ENCODE measurements at regions not wholly inside any gene's neighbourhood (a gene's known extent, or its start where the extent isn't known, plus 50 kb on each side); places are given as distances from the start of the nearest gene placed in this dataset.

DNA sequence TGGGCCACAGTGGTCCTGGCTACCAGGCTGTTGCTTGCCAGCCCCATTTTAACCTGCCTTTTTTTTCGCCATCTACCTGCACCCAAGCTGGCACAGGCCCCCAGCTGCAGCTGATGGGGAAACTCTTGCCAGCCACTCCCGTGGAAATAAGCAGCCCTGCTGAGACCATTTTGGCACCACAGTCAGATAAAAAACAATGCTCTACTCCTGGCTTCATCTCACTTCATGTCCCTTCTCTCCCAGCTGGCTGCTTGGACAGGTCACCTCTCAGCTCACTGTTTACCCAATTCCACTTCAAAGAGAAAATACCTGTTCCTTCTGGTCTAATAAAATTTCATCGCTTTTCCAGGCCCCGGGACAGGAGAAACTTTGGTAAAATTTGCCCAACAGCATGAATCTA lies 322.6 kb upstream of the SLC30A5 start:
- no peaks in the 10 kb centered on the region for H3K27me3 ChIP-seq
- H3K36me3 ChIP-seq = no peaks in the 10 kb centered on the region
- H3K4me3 ChIP-seq = no peak overlapping the region
- peaks cover 0 to 10% (median 7%) of the 10 kb centered on the region in 11 experiments; a peak in 3 of 22 replicates for H3K9me3 ChIP-seq (replicated peaks in 1 of 11)
- TF ChIP-seq Cebpa-rat (IDR thresholded peaks at IDR 0.05) = no peak
- no peak overlapping the region for H3K27ac ChIP-seq
- no peak overlapping the region for H3K9ac ChIP-seq
- H4K20me1 ChIP-seq = no peaks in the 10 kb centered on the region
- H3K4me1 ChIP-seq = 0 out of 20 replicates have a peak, but pooled peaks cover 0 to 6% (median 0%) of the 10 kb centered on the region in 10 experiments
- no peak overlapping the region for H3K4me2 ChIP-seq

DNA sequence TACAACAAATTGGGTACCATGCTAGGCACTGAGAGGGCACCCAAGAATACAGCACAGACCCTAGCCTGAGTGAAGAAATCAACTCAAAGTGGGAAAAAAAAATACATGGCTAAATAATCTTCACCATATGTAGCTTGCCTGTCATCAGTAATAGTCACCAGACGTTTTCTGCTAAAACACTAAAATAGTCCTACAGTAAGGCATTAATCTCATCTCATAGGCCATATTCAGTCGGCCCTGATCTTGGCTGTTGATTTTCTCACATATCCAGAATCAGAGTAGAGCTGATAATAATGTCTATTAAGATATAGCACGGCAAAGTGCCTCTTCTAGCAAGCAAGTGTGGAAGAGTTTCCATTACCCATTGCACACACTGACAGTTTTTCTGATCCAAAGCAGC lies 322.1 kb upstream of the SLC30A5 start:
- peaks cover 0 to 10% (median 7%) of the 10 kb centered on the region in 11 experiments; a peak in 3 of 22 replicates for H3K9me3 ChIP-seq (replicated peaks in 1 of 11)
- no peak for TF ChIP-seq Cebpa-rat (IDR thresholded peaks at IDR 0.05)
- H3K9ac ChIP-seq = no peak overlapping the region
- no peaks in the 10 kb centered on the region for H3K36me3 ChIP-seq
- H3K27me3 ChIP-seq = no peaks in the 10 kb centered on the region
- H3K27ac ChIP-seq = no peak overlapping the region
- H4K20me1 ChIP-seq = no peaks in the 10 kb centered on the region
- H3K4me2 ChIP-seq = no peak overlapping the region
- no peak overlapping the region for H3K4me3 ChIP-seq
- H3K4me1 ChIP-seq = 0 out of 20 replicates have a peak, but pooled peaks cover 0 to 6% (median 0%) of the 10 kb centered on the region in 10 experiments

DNA sequence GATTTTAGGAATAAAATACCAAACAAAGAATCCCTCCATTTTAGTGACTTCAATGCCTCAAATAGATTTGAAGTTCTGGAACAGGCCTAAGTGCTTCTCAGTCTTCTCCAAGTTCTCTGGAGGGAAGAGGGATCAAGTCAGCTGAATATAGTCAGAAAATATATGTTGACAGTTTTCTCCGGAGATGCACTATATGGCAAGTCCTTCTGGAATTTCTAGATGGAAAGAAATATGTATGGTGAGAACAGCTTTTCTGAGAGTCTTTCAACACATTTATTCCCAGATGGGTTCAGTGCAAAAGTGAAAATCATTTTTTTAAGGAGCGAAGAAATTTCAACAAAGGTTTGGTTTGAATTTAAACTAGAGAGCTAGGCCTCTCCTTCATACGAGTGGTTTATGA lies 317.4 kb upstream of the SLC30A5 start:
- Histone ChIP-seq H3K4me3 (no peak overlapping the region), H3K27ac (no peak overlapping the region), H3K36me3 (no peaks in the 10 kb centered on the region), H3K9ac (no peak overlapping the region), H3K9me3 (replicated peaks in 1 of 11) (peaks cover 0 to 10% (median 7%) of the 10 kb centered on the region in 11 experiments; a peak in 3 of 22 replicates), H3K4me1 (0 out of 20 replicates have a peak, but pooled peaks cover 0 to 6% (median 0%) of the 10 kb centered on the region in 10 experiments), H3K4me2 (no peak overlapping the region), H4K20me1 (no peaks in the 10 kb centered on the region), H3K27me3 (no peaks in the 10 kb centered on the region)
- TF ChIP-seq Cebpa-rat (IDR thresholded peaks at IDR 0.05) = no peak

DNA sequence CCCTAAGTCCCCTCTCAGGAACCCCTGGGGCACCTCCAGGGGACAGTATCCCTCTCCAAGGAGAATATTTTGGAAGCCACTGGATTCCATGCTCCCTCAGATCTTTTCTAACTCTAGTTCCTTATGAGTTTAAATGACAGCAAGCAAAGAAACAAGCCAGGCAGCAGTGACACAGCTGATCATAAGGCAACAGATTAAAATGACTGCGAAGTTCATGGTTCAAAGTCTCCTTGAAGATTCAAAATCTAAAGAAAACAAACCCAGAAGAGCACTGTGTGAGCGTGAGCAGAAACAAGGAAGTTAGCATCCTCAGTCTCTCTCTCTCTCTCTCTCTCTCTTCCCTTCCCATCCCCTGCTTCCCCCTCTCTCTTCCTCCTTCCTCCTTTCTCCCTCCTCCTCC lies 316.7 kb upstream of the SLC30A5 start:
- H3K27me3 ChIP-seq = no peaks in the 10 kb centered on the region
- no peak overlapping the region for H3K4me2 ChIP-seq
- no peak overlapping the region for H3K9ac ChIP-seq
- H3K36me3 ChIP-seq = no peaks in the 10 kb centered on the region
- peaks cover 0 to 10% (median 7%) of the 10 kb centered on the region in 11 experiments; a peak in 3 of 22 replicates for H3K9me3 ChIP-seq (replicated peaks in 1 of 11)
- no peaks in the 10 kb centered on the region for H4K20me1 ChIP-seq
- no peak for TF ChIP-seq Cebpa-rat (IDR thresholded peaks at IDR 0.05)
- no peak overlapping the region for H3K27ac ChIP-seq
- 0 out of 20 replicates have a peak, but pooled peaks cover 0 to 6% (median 0%) of the 10 kb centered on the region in 10 experiments for H3K4me1 ChIP-seq
- H3K4me3 ChIP-seq = no peak overlapping the region

DNA sequence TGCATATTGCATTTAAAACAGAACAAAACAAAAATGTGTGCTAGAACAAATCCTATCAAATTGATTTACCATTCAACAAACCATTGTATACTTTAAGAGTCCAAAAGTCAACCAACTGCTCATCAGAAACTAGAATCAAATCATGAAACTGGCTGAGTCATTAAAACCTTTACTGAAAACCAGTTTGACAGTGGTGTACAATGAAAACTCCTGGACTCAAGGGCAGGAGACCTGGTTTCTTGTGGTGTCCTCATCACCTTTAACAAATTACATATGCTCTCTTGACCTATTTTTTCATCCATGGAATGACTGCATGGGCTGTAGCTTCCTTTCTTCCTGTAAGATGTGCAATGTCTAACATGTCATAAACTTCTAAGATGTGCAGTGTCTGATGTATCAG lies 315.3 kb upstream of the SLC30A5 start:
- Histone ChIP-seq H3K27me3 (no peaks in the 10 kb centered on the region), H3K36me3 (no peaks in the 10 kb centered on the region), H4K20me1 (no peaks in the 10 kb centered on the region), H3K4me3 (no peak overlapping the region), H3K27ac (no peak overlapping the region), H3K4me1 (0 out of 20 replicates have a peak, but pooled peaks cover 0 to 6% (median 0%) of the 10 kb centered on the region in 10 experiments), H3K9me3 (replicated peaks in 1 of 11) (peaks cover 0 to 10% (median 7%) of the 10 kb centered on the region in 11 experiments; a peak in 3 of 22 replicates), H3K9ac (no peak overlapping the region), H3K4me2 (no peak overlapping the region)
- TF ChIP-seq Cebpa-rat (IDR thresholded peaks at IDR 0.05) = no peak

DNA sequence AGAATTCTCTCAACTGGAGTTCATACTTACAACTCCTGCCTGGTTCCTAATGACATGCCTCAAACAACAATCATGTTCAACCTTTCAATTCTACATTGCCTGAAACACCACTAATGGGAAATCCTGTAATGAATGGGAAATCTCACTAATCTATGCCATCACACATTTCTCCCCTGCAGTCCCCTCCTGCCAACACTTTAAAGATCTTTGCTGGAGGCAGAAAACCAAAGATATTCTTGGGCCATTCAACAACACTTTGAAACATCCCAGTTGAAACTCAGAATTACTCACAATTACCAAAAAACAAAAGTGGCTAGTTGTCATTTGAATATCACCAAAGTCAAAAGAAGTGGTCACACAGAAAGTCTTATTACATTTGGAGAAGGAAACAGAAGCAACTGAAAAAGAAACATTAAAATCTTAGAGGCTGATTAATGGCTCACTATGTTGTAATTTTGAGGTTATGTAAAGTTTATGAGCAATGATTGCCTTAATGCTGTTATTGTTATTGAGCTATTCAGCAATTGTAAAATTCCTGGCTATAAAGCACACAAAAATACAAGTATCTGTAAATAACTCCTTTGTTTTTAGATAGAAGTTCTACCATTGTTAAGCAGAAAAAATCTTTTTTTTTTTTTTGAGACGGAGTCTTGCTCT lies 313.4 kb upstream of the SLC30A5 start:
- no peaks in the 10 kb centered on the region for H3K36me3 ChIP-seq
- H4K20me1 ChIP-seq = no peaks in the 10 kb centered on the region
- 0 out of 22 replicates have a peak, but pooled peaks cover 0 to 11% (median 0%) of the 10 kb centered on the region in 11 experiments for H3K9me3 ChIP-seq (replicated peaks in 1 of 11)
- no peak overlapping the region for H3K9ac ChIP-seq
- no peak overlapping the region for H3K4me2 ChIP-seq
- no peak overlapping the region for H3K4me3 ChIP-seq
- H3K4me1 ChIP-seq = no peaks in the 10 kb centered on the region
- no peak overlapping the region for H3K27ac ChIP-seq
- H3K27me3 ChIP-seq = no peaks in the 10 kb centered on the region
- TF ChIP-seq Cebpa-rat (IDR thresholded peaks at IDR 0.05) = no peak

DNA sequence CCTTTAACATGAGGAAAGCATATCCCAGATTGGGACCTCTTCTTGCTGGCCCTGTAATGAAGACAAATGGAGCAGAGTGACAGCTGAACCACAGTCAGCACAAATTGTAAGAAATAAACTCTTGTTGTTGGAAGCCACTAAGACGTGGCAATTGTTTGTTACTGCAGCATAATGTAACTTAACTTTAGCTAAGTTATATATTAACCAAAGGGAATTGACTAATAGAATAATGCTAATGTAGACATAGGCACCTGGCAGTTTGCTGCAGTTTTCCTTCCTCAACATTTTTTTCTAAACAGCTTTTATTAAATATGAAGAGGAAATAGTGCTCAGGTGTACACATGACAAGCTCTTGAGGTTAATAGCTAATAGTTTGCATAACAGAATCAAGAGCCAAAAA lies 300.7 kb upstream of the SLC30A5 start:
- Histone ChIP-seq H3K27me3 (no peaks in the 10 kb centered on the region), H3K27ac (no peak overlapping the region), H3K9ac (no peak overlapping the region), H3K4me3 (no peak overlapping the region), H3K4me2 (no peak overlapping the region), H4K20me1 (no peaks in the 10 kb centered on the region), H3K9me3 (replicated peaks in 1 of 11) (no peaks in the 10 kb centered on the region), H3K4me1 (no peaks in the 10 kb centered on the region), H3K36me3 (no peaks in the 10 kb centered on the region)
- TF ChIP-seq Cebpa-rat (IDR thresholded peaks at IDR 0.05) = no peak

DNA sequence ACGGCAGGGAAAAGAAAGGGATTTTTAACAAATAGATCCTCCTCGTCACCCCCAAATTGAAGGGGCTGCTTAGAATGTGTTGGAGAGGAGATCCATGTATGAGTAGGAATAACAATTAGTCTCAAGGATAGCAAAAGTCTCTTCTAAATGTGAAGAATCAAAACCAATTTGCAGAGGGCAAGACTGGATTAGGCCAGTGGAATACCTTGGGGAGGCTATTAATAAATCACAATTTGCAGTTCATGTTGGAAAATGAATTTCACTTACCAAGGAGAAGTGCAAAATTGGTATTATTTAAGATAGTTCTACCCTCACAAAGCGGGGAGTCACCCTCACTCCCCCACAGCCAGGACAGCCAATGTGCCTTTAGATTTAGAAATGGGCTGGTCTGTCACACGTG lies 299.8 kb upstream of the SLC30A5 start:
- no peaks in the 10 kb centered on the region for H4K20me1 ChIP-seq
- H3K36me3 ChIP-seq = no peaks in the 10 kb centered on the region
- no peak overlapping the region for H3K4me2 ChIP-seq
- no peak for TF ChIP-seq Cebpa-rat (IDR thresholded peaks at IDR 0.05)
- H3K4me3 ChIP-seq = no peak overlapping the region
- no peak overlapping the region for H3K27ac ChIP-seq
- H3K27me3 ChIP-seq = no peaks in the 10 kb centered on the region
- no peaks in the 10 kb centered on the region for H3K9me3 ChIP-seq (replicated peaks in 1 of 11)
- H3K9ac ChIP-seq = no peak overlapping the region
- no peaks in the 10 kb centered on the region for H3K4me1 ChIP-seq

DNA sequence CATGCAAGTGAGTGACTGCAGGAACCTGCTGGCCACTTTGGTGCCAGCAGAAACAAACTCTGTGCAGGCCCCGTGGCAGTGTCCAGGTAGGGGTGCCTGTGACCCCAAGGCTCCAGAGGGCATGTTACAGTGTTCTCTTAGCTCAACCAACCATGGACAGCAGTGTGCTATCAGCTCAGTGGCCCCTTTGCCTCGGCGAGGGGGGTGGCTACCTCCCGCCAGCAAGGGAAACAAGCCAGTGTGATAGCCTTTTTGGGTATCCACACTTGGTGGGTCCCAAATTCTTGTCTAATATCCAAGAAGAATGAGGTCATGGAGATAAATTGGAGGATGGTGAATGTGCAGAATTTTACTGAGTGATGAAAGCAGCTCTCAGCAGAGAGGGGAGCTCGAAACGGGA lies 298.6 kb upstream of the SLC30A5 start:
- no peak overlapping the region for H3K4me3 ChIP-seq
- no peak overlapping the region for H3K4me2 ChIP-seq
- H4K20me1 ChIP-seq = no peaks in the 10 kb centered on the region
- no peaks in the 10 kb centered on the region for H3K27me3 ChIP-seq
- no peak overlapping the region for H3K9ac ChIP-seq
- TF ChIP-seq Cebpa-rat (IDR thresholded peaks at IDR 0.05) = no peak
- no peaks in the 10 kb centered on the region for H3K9me3 ChIP-seq (replicated peaks in 1 of 11)
- H3K36me3 ChIP-seq = no peaks in the 10 kb centered on the region
- H3K4me1 ChIP-seq = no peaks in the 10 kb centered on the region
- H3K27ac ChIP-seq = no peak overlapping the region

Measured in BLaER1 treated with 17β-estradiol and CSF1 and Interleukin-3, amounts not matched to agents 10 nM and 100 nM (cell line).